EL (cell line): ENCODE measurements at regions not wholly inside any gene's neighbourhood (a gene's known extent, or its start where the extent isn't known, plus 50 kb on each side); places are given as distances from the start of the nearest gene placed in this dataset.
"Not testable (repeated sequence)": the region's sequence is repeated elsewhere in the genome, so short reads cannot be mapped to it uniquely, and the experiment has no call there.

Source experiments
- DNase-seq: peaks from one replicate; pipeline ENCODE4 v3.0.0-alpha.2; 2016

- no peak for DNase-seq
These were observed 679.2 kb downstream of the RPL10L start for GRCh38 chr14:45972416-45972815.

DNA sequence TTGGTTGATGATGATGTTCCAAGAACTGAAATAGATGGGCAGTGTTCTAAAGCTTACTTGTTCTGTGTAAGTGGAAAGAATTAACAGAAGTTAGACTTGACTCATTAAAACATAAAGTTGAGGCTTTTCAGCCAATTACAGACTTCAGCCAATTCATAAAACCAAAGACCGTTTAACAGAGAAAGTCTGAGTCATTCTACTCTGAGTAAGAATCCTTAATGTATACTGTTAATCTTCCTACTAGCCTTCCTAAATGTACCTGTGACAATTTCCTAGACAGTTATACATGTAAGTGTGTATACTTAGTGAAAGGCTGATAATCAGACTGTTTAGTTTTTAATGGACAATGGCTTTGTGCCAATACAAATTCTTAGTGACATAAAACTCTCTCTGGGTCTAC is 681.0 kb downstream of the RPL10L start:
- no peak for DNase-seq

DNA sequence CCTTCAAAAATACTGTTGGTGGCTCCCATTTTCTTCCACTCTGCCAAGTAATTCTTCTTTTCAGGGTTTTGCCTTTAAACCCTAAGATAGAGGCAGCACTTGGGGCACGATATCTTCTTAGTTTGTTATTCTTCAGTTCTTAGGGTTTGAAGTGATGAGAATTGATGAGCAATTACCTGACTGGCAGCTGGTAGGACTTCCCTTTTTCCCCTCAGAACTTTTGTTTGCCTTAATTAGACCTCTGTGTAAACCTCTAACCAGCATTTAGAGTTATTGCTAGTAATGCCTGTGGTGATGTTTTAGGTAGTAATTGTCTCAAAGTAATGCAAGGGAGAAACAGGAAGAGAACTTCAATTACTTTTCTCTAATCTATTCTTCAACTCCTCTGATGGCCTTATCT is 683.5 kb downstream of the RPL10L start:
- DNase-seq = no peak

GRCh38 chr14:45949479-45949878 is 696.5 kb upstream of the MIS18BP1 start:
- no peak for DNase-seq

GRCh38 chr14:45947830-45948229 is 694.8 kb upstream of the MIS18BP1 start:
- DNase-seq = no peak

GRCh38 chr14:45946251-45946650 is 693.2 kb upstream of the MIS18BP1 start:
- no peak for DNase-seq

DNA sequence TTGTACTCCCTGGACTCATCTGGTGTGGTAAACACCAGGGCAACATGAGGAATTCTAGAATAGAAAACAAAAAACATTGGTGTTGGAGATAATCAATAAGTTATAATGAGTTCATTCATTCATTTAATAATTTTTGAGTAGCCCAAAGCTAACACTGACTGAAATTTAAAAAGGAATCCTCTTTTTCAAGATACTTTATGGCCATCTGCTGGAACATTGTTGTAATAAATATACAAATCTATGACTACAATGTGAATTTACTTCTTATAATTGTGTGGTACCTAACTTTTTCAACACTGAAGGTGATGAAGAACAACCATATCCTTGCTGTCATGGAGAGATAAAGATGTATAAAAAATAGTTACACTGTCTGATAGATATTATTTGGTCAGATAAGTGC is 687.3 kb upstream of the MIS18BP1 start:
- DNase-seq = no peak

DNA sequence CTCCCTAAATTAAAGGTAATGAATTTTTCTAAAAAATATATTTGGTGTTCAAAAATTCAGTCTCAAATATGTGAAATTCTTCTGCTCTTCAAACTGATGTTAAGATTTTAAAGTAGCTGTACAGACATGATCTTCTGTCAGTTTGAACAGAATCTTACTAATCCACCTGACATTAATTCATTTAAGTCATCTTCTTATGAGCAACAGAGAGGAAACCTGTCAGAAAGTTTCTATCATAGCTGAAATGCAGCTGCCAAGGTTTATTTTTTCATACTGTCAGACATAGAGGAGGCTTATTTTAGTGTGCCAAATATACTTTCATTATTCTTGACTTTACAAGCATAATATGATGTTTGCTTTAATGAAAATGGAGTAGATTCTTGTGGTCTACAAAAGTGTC is 686.6 kb upstream of the MIS18BP1 start:
- DNase-seq = no peak

GRCh38 chr14:45919995-45920394 is 667.0 kb upstream of the MIS18BP1 start:
- peak; percentile 53 for DNase-seq

DNA sequence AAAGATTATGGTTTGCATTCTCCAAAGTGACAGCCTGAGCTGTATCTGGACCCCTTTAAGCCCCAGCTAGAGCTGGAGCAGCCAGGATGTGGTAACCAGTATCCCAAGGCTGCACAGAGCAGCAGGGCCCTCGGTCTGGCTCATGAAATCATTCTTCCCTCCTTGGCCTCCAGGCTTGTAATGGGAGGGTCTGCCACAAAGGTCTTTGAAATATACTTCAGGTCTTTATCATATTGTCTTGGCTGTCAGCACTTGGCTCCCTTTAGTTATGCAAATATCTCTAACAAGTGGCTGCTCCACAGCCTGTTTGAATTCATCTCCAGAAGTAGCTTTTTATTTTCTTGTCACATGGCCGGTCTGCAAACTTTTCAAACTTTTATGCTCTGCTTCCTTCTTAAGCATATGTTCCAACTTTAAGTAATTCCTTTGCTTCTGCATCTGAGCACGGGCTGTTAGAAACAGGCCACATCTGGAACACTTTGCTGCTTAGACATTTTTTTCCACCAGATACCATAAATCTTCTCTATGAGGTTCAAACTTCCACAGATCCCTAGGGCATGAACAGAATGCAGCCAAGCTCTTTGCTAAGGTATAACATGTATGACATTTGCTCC is 663.4 kb upstream of the MIS18BP1 start:
- no peak for DNase-seq

GRCh38 chr14:45907782-45908181 is 654.8 kb upstream of the MIS18BP1 start:
- DNase-seq = no peak

GRCh38 chr14:45906257-45906656 is 653.3 kb upstream of the MIS18BP1 start:
- DNase-seq = no peak

DNA sequence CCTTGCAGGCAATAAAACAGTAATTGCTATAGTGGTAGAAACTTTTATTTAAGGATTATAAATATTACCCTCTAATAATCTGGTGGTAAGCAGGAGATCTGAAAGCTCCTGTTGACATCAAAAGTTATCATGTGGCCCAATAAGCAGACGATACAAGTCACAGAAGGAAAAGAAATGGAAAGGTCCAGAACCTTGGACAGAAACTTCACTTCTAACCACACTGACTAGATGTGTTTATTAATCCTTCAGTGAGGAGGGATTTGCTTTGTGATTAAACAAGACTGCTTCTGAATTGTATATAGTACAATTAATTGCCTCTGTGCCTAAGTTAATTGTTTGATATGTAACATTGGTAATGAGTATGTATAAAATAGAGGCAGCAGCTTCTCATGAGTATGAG is 652.7 kb upstream of the MIS18BP1 start:
- DNase-seq = no peak

DNA sequence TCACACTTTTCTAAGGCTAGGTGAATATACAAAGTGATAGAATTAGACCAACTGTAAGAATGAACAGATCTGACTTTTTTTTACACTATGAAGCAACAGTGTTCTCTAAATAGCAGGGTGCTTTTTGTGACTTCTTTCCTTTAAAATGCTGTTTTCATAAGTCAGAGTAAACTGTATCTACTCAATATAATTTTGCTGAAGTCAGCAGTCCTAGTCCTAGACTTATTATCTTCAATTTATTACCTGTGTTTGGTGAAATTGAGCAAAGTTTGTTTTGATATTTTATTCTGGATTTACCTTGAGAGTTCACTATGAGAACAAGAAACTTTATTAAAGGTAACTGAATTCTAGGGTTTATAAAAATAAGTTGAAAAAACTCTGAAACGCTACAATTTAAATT is 651.3 kb upstream of the MIS18BP1 start:
- no peak for DNase-seq

- DNase-seq = no peak
These were observed 649.2 kb upstream of the MIS18BP1 start for GRCh38 chr14:45902241-45902640.

- no peak for DNase-seq
These were observed 644.4 kb upstream of the MIS18BP1 start for GRCh38 chr14:45897439-45897838.

GRCh38 chr14:45893127-45893526 is 640.1 kb upstream of the MIS18BP1 start:
- no peak for DNase-seq

- DNase-seq = no peak
These were observed 638.5 kb upstream of the MIS18BP1 start for GRCh38 chr14:45891417-45892080.

GRCh38 chr14:45888766-45889285 is 635.8 kb upstream of the MIS18BP1 start:
- DNase-seq = not testable (repeated sequence)

GRCh38 chr14:45877981-45878380 is 625.0 kb upstream of the MIS18BP1 start:
- no peak for DNase-seq

DNA sequence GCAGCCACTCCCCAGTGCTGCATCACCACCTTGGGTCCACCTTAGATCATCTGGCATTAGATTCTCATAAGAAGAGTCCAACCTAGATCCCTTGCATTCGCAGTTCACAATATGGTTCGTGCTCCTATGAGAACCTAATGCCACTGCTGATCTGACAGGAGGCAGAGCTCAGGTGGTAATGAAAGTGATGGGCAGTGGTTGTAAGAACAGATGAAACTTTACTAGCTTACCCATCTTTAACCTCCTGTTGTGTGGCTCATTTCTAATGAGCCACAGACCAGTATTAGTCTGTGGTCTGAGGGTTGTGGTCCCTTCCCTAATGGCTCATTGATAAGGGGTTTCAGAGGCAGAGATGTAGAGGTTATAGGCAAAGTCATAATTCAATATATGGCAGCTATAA is 615.9 kb upstream of the MIS18BP1 start:
- no peak for DNase-seq

DNA sequence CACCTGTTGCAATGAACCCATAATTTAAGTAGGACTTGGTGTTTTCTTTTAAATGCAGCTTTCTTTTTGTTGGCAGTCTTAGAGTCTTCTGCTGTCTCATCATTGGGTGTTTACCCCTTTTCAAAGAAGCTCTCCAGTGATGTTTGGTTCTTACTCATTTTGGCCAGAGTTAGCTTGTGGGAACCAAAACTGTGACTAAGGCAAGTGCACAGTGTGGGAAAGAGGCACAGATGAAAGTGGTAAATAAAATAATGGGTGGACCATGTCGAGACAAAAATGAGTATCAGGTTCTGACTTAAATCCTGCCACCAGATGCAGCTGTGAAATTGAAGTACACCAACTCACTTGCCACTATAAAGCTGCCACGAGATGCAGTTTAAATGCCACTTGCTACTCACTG is 615.4 kb upstream of the MIS18BP1 start:
- no peak for DNase-seq

- no peak for DNase-seq
These were observed 614.3 kb upstream of the MIS18BP1 start for GRCh38 chr14:45867046-45867894.

DNA sequence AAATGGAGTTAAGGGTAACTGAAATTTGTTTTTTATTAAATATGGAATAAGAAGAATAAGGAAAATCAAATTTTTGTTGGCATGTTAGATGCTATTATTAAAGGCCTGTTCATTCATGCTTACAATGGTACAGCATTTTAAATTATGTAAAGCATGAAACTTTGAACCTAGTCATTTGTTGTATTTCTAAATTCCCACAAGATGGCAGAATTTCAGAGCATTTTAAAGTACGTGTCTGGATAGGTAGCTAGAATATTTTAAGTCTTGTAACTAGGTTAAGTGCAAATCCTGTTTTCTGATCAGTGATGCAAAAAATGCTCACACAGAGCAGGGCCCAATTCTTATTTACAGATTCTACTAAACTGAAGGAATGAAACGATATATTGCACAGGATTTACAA is 585.6 kb upstream of the MIS18BP1 start:
- DNase-seq = no peak
